SK-N-SH (cell line): ENCODE measurements at regions not wholly inside any gene's neighbourhood (a gene's known extent, or its start where the extent isn't known, plus 50 kb on each side); places are given as distances from the start of the nearest gene placed in this dataset.

Source experiments
- CTCF ChIA-PET: fragments of 300-600, 350-600 bp; formaldehyde crosslinking; extraction: SDS; loops from one replicate; lab custom pipeline; 2021; lab: Yijun Ruan, JAX
- POLR2A ChIA-PET: fragments of 350-600 bp; sonication (Branson Sonifier 250); formaldehyde crosslinking; extraction: SDS; loops from one replicate; lab custom pipeline; 2020; ENCODE audit warnings: antibody characterized with exemption, inconsistent platforms; lab: Yijun Ruan, JAX
- DNase-seq: peaks from one replicate; pipeline ENCODE4 v3.0.0; 2012
- H2AFZ ChIP-seq: fragments of 200-600 bp; sonication (generic); 2 replicates; pipeline ENCODE4 v1.8.1; 2016; ENCODE audit warnings: antibody characterized with exemption, mild to moderate bottlenecking, low read depth
- H3F3A ChIP-seq: fragments of 200-600 bp; sonication (generic); replicated peaks from 2 replicates; pipeline ENCODE3; 2016; ENCODE audit warnings: antibody characterized with exemption, mild to moderate bottlenecking; ENCODE audit not compliant: insufficient read depth
- H3K27ac ChIP-seq, 2 experiments: fragments of 200-500 bp in 1 of 2; fragments of 200-600 bp in 1 of 2; sonication (Bioruptor generic) in 1 of 2; sonication (generic), shearing (Covaris generic) in 1 of 2; 2 replicates each; pipeline versions ENCODE4 v1.5.1 to v1.6.1; 2014 to 2016; ENCODE audit warnings: low read depth in 2 of 2, inconsistent platforms in 1 of 2, low read length in 1 of 2, mild to moderate bottlenecking in 1 of 2, mixed read lengths in 1 of 2
- H3K27me3 ChIP-seq: fragments of 200-600 bp; sonication (generic), shearing (Covaris generic); 2 replicates; pipeline ENCODE4 v1.6.1; 2016; ENCODE audit warnings: mixed run types; ENCODE audit not compliant: insufficient read depth
- H3K36me3 ChIP-seq, 2 experiments: fragments of 200-500 bp in 1 of 2; fragments of 200-600 bp in 1 of 2; sonication (Bioruptor generic) in 1 of 2; sonication (generic) in 1 of 2; replicated peaks in 1 of 2; 2 replicates each; pipeline versions ENCODE3 to v1.5.1; 2014 to 2016; ENCODE audit warnings: low read length in 1 of 2, mild to moderate bottlenecking in 1 of 2; ENCODE audit not compliant: insufficient read depth in 2 of 2, control insufficient read depth in 1 of 2
- H3K4me1 ChIP-seq, 2 experiments: fragments of 200-500 bp in 1 of 2; fragments of 200-600 bp in 1 of 2; sonication (Bioruptor generic) in 1 of 2; sonication (generic), shearing (Covaris generic) in 1 of 2; 2 replicates each; pipeline versions ENCODE4 v1.5.1 to v1.6.1; 2014 to 2016; ENCODE audit warnings: low read depth in 1 of 2, low read length in 1 of 2, mixed run types in 1 of 2; ENCODE audit not compliant: insufficient read depth in 2 of 2, control insufficient read depth in 1 of 2
- H3K4me2 ChIP-seq: fragments of 200-600 bp; sonication (generic), shearing (Covaris generic); 2 replicates; pipeline ENCODE4 v1.6.1; 2017; ENCODE audit warnings: mixed run types
- H3K4me3 ChIP-seq, 2 experiments: fragments of 200-500 bp in 1 of 2; fragments of 200-600 bp in 1 of 2; sonication (Bioruptor generic) in 1 of 2; sonication (generic), shearing (Covaris generic) in 1 of 2; 2 replicates each; pipeline versions ENCODE4 v1.5.1 to v1.8.1; 2014 to 2016; ENCODE audit warnings: low read depth in 2 of 2, inconsistent platforms in 1 of 2, low read length in 1 of 2, mild to moderate bottlenecking in 1 of 2, mixed read lengths in 1 of 2, moderate library complexity in 1 of 2
- H3K79me2 ChIP-seq: fragments of 200-600 bp; sonication (generic); 2 replicates; pipeline ENCODE4 v1.8.1; 2017; ENCODE audit warnings: mild to moderate bottlenecking; ENCODE audit not compliant: insufficient read depth
- H3K9ac ChIP-seq: fragments of 200-600 bp; sonication (generic); 2 replicates; pipeline ENCODE4 v1.6.1; 2017; ENCODE audit warnings: mixed run types
- H3K9me2 ChIP-seq: fragments of 200-600 bp; sonication (generic); 2 replicates; pipeline ENCODE4 v1.6.1; 2017; ENCODE audit warnings: mixed run types
- H3K9me3 ChIP-seq: fragments of 200-600 bp; sonication (generic); 2 replicates; pipeline ENCODE4 v1.6.1; 2017; ENCODE audit warnings: mixed run types, mild to moderate bottlenecking, moderate library complexity
- H4K20me1 ChIP-seq: fragments of 200-600 bp; sonication (generic); 2 replicates; pipeline ENCODE4 v1.6.1; 2017; ENCODE audit warnings: mild to moderate bottlenecking, mixed run types; ENCODE audit not compliant: insufficient read depth
- ELF1 ChIP-seq: IDR thresholded peaks from 2 replicates; pipeline ENCODE4 v1.4.0; 2012
- EZH2phosphoT487 ChIP-seq: fragments of 200-600 bp; sonication (generic); IDR thresholded peaks from 2 replicates; pipeline ENCODE4 v1.6.1; 2017; ENCODE audit warnings: low read depth, mixed run types, mild to moderate bottlenecking, antibody characterized with exemption, moderate library complexity, borderline replicate concordance
- FOSL2 ChIP-seq: IDR thresholded peaks from 2 replicates; pipeline ENCODE4 v1.4.0; 2012; ENCODE audit warnings: low read depth, mild to moderate bottlenecking, moderate library complexity, borderline replicate concordance
- FOXJ3 ChIP-seq: sonication (generic); formaldehyde crosslinking; IDR thresholded peaks from 2 replicates; pipeline ENCODE4 v1.5.1; 2020; ENCODE audit warnings: mild to moderate bottlenecking, missing genetic modification reagents
- GABPA ChIP-seq: IDR thresholded peaks from 2 replicates; pipeline ENCODE4 v1.4.0; 2012; ENCODE audit warnings: low read depth, mild to moderate bottlenecking
- GATA2 ChIP-seq: sonication (generic); formaldehyde crosslinking; IDR thresholded peaks from 2 replicates; pipeline ENCODE4 v1.5.0; 2020; ENCODE audit warnings: mild to moderate bottlenecking, missing genetic modification reagents
- JUND ChIP-seq: IDR thresholded peaks from 2 replicates; pipeline ENCODE4 v1.4.0; 2012
- MXI1 ChIP-seq: IDR thresholded peaks from 2 replicates; pipeline ENCODE4 v1.6.1; 2012; ENCODE audit warnings: mild to moderate bottlenecking, low read depth, low read length, improper control_type of control experiment
- NFIC ChIP-seq: IDR thresholded peaks from 2 replicates; pipeline ENCODE4 v1.4.0; 2012; ENCODE audit warnings: borderline replicate concordance
- NRF1 ChIP-seq: IDR thresholded peaks from 2 replicates; pipeline ENCODE4 v1.6.1; 2012; ENCODE audit warnings: low read depth, mild to moderate bottlenecking, low read length
- PBX3 ChIP-seq: IDR thresholded peaks from 2 replicates; pipeline ENCODE4; 2012
- RAD21 ChIP-seq: IDR thresholded peaks from 2 replicates; pipeline ENCODE4 v1.6.1; 2012; ENCODE audit warnings: mild to moderate bottlenecking, low read length
- RFX5 ChIP-seq: IDR thresholded peaks from 2 replicates; pipeline ENCODE4 v1.6.1; 2012; ENCODE audit warnings: mild to moderate bottlenecking, improper control_type of control experiment, low read length
- SMC3 ChIP-seq: IDR thresholded peaks from 2 replicates; pipeline ENCODE4 v1.6.1; 2012; ENCODE audit warnings: low read depth, low read length, improper control_type of control experiment
- TCF12 ChIP-seq: IDR thresholded peaks from 2 replicates; pipeline ENCODE4 v1.4.0; 2012
- TEAD4 ChIP-seq: IDR thresholded peaks from 2 replicates; pipeline ENCODE4 v1.4.0; 2012; ENCODE audit warnings: mild to moderate bottlenecking, borderline replicate concordance; ENCODE audit not compliant: insufficient read depth
- USF1 ChIP-seq: IDR thresholded peaks from 2 replicates; pipeline ENCODE4 v1.4.0; 2012; ENCODE audit warnings: low read depth, borderline replicate concordance
- USF2 ChIP-seq: fragments of 150-350 bp; IDR thresholded peaks from 2 replicates; pipeline ENCODE4 v1.6.1; 2017; ENCODE audit warnings: antibody characterized with exemption, low read length, low read depth, borderline replicate concordance
- YY1 ChIP-seq: IDR thresholded peaks from 2 replicates; pipeline ENCODE4 v1.4.0; 2012; ENCODE audit warnings: low read depth, mild to moderate bottlenecking
- WGBS: methylation state at CpG from one replicate; pipeline ENCODE4 v1.1.6; 2017; ENCODE audit warnings: low lambda C conversion rate; 5-methylcytosine and 5-hydroxymethylcytosine counted together
- TF ChIP-seq, protein P1 (sequence below): IDR thresholded peaks from 2 replicates; pipeline ENCODE4 v1.4.0; 2012; ENCODE audit warnings: low read depth
- TF ChIP-seq, protein P2 (sequence below): IDR thresholded peaks from 2 replicates; pipeline ENCODE4 v1.6.1; 2012; ENCODE audit warnings: mild to moderate bottlenecking, low read depth, low read length, moderate library complexity

GRCh38 chr1:217078959-217079358 is 355.7 kb upstream of the ESRRG start:
- no peak for DNase-seq
- Histone ChIP-seq H3K27ac (no peak overlapping the region), H3K4me3 (no peak overlapping the region), H3K9me3 (no peaks in the 10 kb centered on the region), H3K79me2 (no peaks in the 10 kb centered on the region), H3K36me3 (no peaks in the 10 kb centered on the region), H3K4me1 (peaks cover 0 to 5% of the 10 kb centered on the region in 2 experiments; a peak in 2 of 4 replicates), H3K9me2 (no peaks in the 10 kb centered on the region), H3K4me2 (no peak overlapping the region), H3K27me3 (no peaks in the 10 kb centered on the region), H4K20me1 (no peaks in the 10 kb centered on the region), H3K9ac (no peak overlapping the region), H3F3A (no peaks in the 10 kb centered on the region), H2AFZ (no peak overlapping the region)
- CTCF ChIA-PET, result no interaction called here
- WGBS, result 54% methylated on average over 1 of the region's 1 CpG
- TF ChIP-seq RFX5 (no peak), TEAD4 (no peak), EZH2phosphoT487 (no peak), JUND (no peak), USF2 (no peak), GATA2 (CRISPR knock-in tag) (no peak), FOXJ3 (CRISPR knock-in tag) (no peak), FOSL2 (no peak), NFIC (no peak)
- TF ChIP-seq, protein P1, sequence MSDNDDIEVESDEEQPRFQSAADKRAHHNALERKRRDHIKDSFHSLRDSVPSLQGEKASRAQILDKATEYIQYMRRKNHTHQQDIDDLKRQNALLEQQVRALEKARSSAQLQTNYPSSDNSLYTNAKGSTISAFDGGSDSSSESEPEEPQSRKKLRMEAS, result no peak
- POLR2A ChIA-PET, result no interaction called here

- no peak overlapping the region for H3K4me3 ChIP-seq
- no peak overlapping the region for H3K4me2 ChIP-seq
- H2AFZ ChIP-seq, result no peak overlapping the region
- no peaks in the 10 kb centered on the region for H4K20me1 ChIP-seq
- no peaks in the 10 kb centered on the region for H3K9me2 ChIP-seq
- DNase-seq, result no peak
- no peak overlapping the region; a peak in 1 of 4 replicates for H3K27ac ChIP-seq
- ChIA-PET CTCF (no interaction called here), POLR2A (no interaction called here)
- H3K9ac ChIP-seq, result no peak overlapping the region
- 71% methylated on average over 5 of the region's 5 CpGs for WGBS
- no peaks in the 10 kb centered on the region for H3K9me3 ChIP-seq
- H3K27me3 ChIP-seq, result no peaks in the 10 kb centered on the region
- no peaks in the 10 kb centered on the region for H3F3A ChIP-seq
- no peaks in the 10 kb centered on the region for H3K36me3 ChIP-seq
- H3K79me2 ChIP-seq, result no peaks in the 10 kb centered on the region
- peaks cover 0 to 5% of the 10 kb centered on the region in 2 experiments; a peak in 2 of 4 replicates for H3K4me1 ChIP-seq
- TF ChIP-seq, protein P1, result no peak
- TF ChIP-seq GABPA, result no peak
- TF ChIP-seq NRF1, result no peak
- TF ChIP-seq PBX3, result no peak
- no peak for TF ChIP-seq RFX5
- no peak for TF ChIP-seq MXI1
- TF ChIP-seq FOXJ3 (CRISPR knock-in tag), result no peak
- TF ChIP-seq RAD21, result no peak
- TF ChIP-seq TEAD4, result no peak
- TF ChIP-seq SMC3, result no peak
- TF ChIP-seq USF1, result no peak
- TF ChIP-seq, protein P2, sequence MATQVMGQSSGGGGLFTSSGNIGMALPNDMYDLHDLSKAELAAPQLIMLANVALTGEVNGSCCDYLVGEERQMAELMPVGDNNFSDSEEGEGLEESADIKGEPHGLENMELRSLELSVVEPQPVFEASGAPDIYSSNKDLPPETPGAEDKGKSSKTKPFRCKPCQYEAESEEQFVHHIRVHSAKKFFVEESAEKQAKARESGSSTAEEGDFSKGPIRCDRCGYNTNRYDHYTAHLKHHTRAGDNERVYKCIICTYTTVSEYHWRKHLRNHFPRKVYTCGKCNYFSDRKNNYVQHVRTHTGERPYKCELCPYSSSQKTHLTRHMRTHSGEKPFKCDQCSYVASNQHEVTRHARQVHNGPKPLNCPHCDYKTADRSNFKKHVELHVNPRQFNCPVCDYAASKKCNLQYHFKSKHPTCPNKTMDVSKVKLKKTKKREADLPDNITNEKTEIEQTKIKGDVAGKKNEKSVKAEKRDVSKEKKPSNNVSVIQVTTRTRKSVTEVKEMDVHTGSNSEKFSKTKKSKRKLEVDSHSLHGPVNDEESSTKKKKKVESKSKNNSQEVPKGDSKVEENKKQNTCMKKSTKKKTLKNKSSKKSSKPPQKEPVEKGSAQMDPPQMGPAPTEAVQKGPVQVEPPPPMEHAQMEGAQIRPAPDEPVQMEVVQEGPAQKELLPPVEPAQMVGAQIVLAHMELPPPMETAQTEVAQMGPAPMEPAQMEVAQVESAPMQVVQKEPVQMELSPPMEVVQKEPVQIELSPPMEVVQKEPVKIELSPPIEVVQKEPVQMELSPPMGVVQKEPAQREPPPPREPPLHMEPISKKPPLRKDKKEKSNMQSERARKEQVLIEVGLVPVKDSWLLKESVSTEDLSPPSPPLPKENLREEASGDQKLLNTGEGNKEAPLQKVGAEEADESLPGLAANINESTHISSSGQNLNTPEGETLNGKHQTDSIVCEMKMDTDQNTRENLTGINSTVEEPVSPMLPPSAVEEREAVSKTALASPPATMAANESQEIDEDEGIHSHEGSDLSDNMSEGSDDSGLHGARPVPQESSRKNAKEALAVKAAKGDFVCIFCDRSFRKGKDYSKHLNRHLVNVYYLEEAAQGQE, result no peak
- no peak for TF ChIP-seq EZH2phosphoT487
- no peak for TF ChIP-seq YY1
- TF ChIP-seq TCF12, result no peak
- no peak for TF ChIP-seq GATA2 (CRISPR knock-in tag)
- TF ChIP-seq ELF1, result no peak
These were observed 355.0 kb upstream of the ESRRG start for GRCh38 chr1:217078078-217078690.
